H54 (cell line): ENCODE measurements at regions not wholly inside any gene's neighbourhood (a gene's known extent, or its start where the extent isn't known, plus 50 kb on each side); places are given as distances from the start of the nearest gene placed in this dataset.

Experiments used
- DNase-seq: peaks from one replicate; pipeline ENCODE4 v3.0.0; 2011; ENCODE audit warnings: low spot score, mixed read lengths; ENCODE audit not compliant: insufficient read length
- FAIRE-seq: peaks from 3 replicates; lab custom pipeline; 2011; peaks lifted over from hg19 to GRCh38; lab: Jason Lieb, UNC
- POLR2A ChIP-seq: IDR thresholded peaks from 2 replicates; pipeline ENCODE4 v1.6.1; 2011; ENCODE audit warnings: low read depth, mild to moderate bottlenecking, low read length

DNA sequence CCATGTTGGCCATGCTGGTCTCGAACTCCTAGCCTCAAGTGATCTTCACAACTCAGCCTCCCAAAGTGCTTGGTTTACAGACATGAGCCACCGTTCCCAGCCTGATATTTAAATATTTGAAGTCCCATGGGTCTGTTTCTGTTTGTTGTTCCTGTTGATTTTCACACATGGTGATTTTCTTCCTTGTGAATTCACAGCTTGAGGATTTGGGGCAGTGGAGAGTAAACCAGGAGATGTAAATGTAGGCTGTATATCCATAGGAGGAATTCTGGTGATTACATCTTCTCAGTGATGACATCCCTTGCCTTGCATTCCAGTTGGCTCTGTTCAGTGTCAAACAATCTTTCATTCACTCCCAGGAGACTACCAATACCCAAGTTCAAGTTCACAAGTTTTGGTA lies 471.9 kb downstream of the KCTD12 start:
- FAIRE-seq = no peak

DNA sequence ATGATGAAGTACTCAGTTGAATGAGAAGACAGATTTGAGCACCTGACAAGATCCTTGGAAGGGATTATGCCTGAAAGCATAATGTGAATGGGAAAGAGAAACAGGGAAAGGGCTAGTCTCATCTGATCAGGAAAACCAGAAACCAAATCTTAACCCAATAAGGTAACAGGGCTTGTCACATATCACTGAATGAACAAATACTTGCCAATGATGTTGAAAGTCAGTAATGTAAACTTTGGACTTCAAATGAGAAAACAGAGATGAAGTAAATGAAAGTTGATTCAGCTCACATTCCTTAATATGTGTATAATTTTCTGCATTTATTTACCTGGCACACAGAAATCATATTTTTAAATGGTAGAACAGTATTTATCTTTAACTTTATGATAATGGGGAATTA lies 480.0 kb downstream of the KCTD12 start:
- DNase-seq = no peak
- TF ChIP-seq POLR2A = no peak
- no peak for FAIRE-seq

More for the DNA sequence above, 471.9 kb downstream of the KCTD12 start:
- no peak for TF ChIP-seq POLR2A
- no peak for DNase-seq

DNA sequence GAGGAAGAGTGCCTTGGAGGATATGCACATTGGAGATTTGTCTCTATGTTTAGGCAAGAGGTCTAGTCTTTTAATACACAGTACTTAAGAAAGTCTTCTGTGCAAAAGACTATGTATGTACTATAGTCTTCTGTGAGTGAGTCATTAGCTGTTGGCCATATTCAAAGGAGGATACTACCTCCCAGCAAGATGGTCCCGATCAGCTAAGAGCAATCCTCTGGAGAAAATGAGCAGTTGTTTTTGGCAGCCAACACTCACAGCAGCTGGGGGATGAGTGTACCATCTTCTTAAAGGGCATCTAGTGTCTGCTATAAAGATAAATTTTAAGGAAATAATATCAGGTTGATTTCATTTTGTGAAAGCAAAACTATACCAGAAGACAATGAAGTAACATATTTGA lies 487.8 kb downstream of the KCTD12 start:
- DNase-seq (no peak), FAIRE-seq (no peak)
- TF ChIP-seq POLR2A = no peak

DNA sequence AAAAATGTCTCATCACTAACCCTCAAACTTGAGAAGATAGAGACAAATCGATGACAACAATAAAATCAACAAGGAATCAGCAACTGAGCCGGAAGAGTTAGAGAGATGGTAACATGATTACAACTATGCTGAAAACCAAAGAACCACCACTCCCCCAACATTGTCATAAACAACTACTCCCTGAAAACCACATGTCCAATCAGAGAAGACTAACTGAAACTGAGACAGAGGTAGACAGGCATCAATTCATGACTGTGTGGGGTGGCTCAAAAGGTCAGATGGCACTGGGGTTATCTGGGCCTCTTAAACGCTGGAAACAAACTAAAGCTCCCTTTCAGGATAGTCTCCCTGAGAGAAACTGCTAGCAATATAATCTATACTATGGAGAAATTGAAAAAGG lies 488.8 kb downstream of the KCTD12 start:
- no peak for DNase-seq
- FAIRE-seq = no peak
- no peak for TF ChIP-seq POLR2A

DNA sequence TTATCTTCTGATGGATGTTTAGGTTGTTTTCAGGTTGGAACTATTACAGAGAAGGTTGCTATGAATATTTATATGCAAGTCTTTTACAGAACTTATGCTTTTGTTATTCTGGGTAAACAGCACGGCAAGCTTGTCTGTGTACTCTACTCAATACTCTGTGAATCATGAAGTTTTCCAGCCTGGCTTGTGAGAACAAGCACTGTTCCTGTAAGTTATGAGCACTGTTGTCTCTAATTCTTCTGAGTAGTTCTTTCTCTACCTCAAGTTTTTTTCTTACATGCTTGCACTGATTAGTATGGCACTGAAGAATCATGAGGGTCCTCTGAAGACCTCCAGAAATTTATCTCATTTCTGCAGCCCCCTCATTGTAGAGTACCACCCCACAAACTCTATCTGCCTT lies 496.9 kb downstream of the KCTD12 start:
- DNase-seq (no peak), FAIRE-seq (no peak)
- no peak for TF ChIP-seq POLR2A

DNA sequence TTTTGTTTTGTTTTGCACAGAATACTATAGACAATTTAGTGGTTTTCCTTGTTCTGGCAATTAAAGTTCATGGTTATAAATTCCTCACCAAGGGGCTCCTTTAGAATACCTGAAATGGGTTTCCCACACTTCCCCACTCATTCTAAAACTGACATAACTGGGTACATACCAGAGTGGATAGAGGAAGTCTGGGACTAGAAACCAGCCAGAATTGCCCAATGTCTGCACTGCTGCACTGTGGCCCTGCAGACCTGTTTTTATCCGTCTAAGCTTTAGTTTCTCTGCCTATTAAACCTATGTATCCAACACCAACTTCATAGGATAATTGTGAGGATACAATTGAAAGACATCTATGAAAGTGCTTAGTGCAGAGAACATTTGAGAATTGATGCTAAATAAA lies 498.6 kb downstream of the KCTD12 start:
- DNase-seq (no peak), FAIRE-seq (no peak)
- no peak for TF ChIP-seq POLR2A

DNA sequence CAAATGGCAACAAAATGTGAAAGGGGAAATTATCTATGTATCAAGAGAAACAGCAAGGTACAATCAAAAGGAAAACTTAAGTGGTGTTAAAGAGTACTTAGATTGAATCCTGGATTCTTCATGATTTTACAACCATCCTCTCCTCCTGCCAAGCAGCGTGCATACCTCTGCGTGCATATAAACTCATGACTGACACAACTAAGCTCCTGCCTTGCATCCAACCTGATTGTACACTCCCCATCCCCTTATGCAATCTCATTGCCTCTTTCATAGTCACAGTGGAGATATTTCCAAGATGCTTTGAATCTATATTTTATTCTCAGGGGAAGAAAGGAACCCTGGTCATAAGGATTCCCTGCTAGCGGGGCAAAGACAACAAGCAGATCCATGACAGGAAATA lies 499.9 kb downstream of the KCTD12 start:
- FAIRE-seq = no peak
- TF ChIP-seq POLR2A = no peak
- no peak for DNase-seq

DNA sequence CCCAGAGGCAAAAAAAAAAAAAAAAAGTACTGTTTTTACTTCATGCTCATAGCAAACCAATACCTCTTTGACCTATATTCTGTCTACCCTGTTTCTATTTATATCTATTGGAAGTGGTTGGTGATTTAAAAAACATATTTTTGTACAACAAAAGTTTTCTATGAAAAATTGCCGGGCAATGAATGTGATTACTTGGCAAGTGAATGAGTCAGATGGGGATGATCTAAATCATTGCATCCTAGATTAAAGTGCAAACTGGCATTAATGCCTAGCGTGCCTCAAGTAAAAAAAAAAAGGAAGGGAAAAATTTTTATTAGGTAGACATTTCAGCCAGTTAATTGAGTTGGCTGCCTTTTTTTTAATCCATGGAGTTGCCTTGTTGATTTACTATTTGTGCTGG lies 500.6 kb downstream of the KCTD12 start:
- TF ChIP-seq POLR2A = no peak
- FAIRE-seq = no peak
- no peak for DNase-seq

DNA sequence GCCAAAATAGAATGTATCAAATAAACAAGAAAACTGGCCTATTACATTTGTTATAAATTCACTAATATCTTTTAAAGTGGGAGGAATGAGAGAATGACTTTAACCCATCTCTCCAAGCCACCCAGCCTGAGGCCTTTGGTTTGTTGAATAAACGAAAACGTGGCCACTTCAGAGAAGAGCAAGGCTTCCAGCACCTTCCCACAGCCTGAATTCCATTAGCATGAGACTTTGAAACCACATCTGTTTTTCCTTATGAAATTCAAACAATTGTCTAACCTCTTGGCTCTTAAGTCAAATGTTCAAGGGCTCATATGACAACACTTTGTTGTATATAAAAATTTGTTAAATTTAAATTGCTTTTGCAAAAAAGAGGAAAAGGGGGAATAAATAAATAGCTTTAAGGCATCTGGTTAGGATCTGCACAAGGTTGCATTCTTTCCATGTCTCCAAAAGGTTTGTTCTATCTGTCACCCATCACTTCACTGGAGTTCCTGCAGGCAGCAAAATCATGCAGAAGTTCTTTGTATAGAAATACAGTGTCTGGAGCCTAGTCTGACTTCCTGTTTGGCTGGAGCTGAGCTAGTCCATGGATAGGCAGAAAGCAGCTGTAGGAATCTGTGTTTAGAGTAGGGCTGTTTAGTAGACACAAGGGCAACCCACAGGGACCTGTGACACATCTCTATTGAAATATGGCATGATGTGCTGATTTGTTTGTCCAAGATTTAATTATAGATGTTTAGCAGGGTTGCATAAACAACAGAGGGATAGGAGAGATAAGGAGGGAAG lies 502.3 kb downstream of the KCTD12 start:
- no peak for FAIRE-seq
- DNase-seq = no peak
- TF ChIP-seq POLR2A = no peak

DNA sequence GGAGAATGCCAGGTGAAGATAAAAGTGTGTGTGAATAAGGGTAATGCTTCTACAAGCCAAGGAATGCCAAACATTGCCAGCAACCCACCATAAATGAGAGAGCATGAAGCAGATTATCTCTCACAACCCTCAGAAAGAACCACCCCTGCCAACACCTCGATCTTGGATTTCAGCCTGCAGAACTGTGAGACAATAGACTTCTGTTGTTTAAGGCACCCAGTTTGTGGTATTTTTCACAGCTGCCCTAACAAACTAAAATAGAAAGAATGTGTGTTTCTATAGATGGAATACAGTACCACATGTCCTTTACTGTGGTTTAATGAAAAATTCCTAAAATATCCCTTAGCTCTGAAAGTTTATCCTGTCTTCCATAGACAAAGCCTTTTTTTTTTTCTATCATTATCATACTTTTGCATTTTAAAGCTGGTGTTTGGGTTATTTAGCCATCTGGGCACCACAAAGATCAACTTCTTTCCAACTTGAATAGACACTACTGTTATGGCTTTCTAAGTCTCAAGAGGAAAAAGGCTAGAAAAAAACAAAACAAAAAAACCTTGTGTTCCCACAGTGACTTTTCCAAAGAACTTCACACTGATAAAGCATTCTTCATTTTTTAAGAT lies 505.6 kb downstream of the KCTD12 start:
- DNase-seq (no peak), FAIRE-seq (no peak)
- no peak for TF ChIP-seq POLR2A

DNA sequence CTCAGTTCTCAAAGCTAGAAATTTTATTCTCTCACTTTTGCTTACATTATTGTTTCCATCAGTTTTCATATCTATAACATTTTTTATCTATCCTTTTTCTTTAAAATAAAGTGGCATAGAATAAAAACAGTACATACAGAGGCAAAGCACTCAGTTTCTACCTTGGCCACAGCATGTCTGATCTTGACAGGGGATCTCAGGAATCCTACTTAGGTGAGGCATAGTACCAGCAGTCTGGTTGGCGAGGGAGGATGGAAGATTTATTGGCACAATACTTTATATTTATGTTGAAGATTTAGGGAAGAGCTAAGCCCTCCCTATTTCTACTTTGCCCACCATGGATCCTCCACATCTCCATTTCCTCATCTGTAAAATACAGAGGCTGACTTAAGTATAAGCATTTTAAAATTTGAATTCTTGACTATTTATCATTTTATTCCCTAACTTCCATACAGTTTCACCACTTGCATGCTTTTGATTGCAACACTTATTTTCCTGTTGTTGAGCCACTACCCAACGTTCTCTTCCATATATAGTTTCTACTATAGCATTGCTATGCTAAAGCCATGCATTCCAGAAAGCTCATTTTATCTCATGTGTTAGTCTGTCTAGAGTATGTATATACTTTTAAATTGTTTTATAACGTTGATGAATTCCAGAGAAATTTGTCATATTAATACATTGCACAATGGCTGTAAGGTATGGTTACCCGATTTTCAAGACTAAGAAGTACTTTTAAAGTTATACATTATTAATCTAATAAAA lies 506.7 kb downstream of the KCTD12 start:
- DNase-seq = no peak
- TF ChIP-seq POLR2A = no peak
- no peak for FAIRE-seq

DNA sequence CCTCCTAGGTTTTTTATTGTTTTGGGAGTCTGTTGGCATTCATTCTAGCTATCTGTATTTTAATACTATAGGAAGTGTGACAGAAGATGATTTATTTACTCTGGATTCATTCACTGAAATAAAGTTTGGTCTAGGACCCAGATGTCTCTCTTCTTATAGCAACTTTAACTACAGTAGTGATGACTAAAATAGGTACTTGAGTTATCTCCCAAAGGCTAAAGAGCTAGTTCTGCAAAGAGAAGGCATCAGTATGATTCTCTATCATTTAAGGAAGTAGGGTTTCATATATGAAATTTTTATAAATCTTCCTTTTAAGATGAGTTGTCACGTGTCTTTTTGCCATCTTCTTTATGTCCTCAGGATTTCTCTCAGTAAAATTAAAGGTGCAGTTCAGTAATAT lies 507.4 kb downstream of the KCTD12 start:
- TF ChIP-seq POLR2A = no peak
- no peak for FAIRE-seq
- no peak for DNase-seq

DNA sequence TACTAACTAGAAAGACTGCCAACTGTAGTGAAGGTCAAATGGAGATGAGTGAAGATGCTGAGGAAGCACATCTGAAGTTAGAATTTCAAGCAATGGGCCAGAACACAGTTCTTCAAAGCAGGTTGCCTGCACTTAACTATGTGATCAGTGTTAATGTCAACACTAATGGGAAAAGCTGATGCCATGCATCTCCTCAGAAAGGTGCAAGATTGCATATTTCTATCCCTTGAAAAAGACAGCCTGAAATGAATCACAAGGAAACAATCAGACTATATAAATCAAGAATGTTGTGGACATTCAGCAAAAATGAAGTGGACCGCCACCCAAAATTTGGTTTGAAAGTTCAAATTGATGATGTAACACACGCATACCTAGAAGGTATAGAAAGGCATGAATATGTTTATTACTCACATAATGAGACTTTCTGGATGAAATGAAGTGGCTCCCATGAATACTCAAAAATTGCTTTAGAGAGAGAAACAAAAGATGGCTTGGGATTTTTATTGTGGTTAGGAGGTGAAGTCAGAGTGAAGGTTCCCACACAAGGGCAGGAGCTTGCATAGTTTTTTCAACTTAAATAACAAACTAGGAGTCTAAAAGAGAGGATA lies 522.4 kb downstream of the KCTD12 start:
- TF ChIP-seq POLR2A = no peak
- DNase-seq = no peak
- no peak for FAIRE-seq

DNA sequence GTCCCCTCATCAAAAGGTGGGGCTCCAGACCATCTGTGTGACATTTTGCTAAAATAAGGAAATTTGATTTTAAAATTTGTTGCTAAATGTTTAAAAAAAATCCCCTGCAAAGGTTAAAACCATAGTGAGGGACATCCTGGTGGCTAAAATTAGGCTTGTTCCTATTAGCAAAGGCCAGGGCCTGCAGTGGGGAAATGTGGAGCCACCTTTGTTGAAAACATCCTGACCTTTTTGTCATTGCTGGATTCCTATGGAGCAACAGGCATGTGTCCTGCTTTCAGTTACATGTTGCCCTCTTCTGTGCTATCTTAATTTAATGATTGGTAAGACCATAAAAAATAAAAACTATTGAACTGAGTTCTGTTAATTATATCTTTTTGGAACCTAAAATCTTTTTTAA lies 524.3 kb downstream of the KCTD12 start:
- DNase-seq = no peak
- no peak for FAIRE-seq
- TF ChIP-seq POLR2A = no peak
